ENCODE measurements at regions not wholly inside any gene's neighbourhood (a gene's known extent, or its start where the extent isn't known, plus 50 kb on each side); places are given as distances from the start of the nearest gene placed in this dataset.
"Not testable (repeated sequence)": the region's sequence is repeated elsewhere in the genome, so short reads cannot be mapped to it uniquely, and the experiment has no call there.

DNA sequence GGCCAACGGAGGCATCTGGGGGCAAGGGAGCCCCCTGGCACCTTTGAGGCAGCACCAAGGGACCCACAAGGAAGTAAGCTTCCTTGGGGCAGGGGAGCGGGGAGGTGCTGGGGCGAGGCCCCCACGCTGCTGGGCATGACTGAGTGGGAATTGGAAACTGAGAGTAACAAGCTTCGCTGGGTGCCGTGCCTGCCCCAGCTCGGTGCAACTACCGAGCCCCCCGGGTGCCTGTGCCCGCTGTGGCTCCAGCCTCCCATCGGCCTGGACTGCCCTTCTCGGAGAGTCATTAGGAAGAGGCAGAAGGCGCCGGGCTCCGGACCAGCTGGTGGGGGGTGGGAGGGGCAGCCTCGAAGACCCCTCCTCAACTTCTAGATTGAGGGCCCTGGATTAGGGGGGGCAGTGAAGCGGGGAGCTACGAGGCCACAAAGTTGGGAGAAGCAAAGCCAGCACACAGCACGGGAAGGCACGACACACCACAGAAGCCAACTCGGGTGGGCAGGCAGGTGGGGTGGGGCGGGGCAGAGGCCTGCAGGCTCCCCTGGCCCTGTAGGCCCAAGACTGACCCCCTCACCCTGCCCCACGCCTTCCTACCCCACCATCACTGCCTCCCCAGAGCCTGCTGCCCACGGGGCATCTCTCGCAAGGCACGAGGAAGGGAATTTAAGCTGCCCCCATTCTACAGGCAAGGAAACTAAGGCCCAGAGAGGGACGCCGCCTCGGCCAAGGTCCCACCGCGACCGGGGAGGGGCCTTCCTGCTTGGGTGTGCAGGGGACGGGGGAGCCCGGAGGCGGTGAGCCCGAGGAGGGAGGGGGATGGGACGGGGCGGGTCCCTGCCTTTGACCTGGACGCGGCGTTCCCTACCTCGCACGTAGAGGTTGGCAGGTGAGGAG is 83.2 kb downstream of the PTPRS start:
- no peak for DNase-seq (ENCODE audit: low spot score)

GRCh38 chr19:5255602-5256231 is 84.9 kb downstream of the PTPRS start:
- no peak for DNase-seq (ENCODE audit: low spot score)

DNA sequence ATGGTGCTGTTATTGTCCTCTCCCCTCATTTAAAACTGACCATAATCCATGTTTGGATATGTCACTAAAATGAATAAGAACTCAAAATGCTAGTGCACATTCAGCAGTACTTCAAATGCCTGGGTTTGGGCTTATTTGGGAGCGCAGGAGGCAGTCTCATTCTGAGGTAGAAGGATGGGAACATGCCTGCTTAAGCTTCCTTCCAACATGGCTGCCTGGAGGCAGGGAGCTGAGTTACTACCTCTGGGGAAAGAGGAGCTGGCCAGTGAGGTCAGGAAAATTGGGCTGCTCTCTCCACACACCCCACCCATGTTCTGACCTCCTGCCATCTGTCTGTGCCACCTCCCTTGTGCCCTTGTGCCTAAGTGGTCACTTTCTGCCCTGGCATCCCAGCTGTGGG is 85.7 kb downstream of the PTPRS start:
- no peak for DNase-seq (ENCODE audit: low spot score)

DNA sequence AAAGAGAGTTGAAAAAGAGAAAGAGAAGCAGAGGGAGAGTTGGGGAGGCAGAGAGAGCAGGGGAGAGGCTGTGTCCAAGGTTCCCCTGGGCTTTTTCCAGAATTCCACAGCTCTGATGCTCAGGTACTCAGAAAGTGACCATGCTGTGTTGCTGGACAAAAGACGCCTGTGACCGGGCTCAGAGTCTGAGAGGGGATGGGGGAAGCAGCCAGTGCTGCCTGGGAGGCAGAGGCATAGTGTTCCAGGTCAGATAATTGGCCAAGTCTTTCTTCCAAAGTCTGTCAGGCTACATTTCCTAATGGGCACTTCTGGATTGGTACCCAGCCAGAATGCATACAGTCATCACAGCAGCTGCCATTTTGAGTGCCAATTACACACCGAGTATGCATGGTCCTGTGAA is 86.1 kb downstream of the PTPRS start:
- no peak for DNase-seq (ENCODE audit: low spot score)

- DNase-seq (ENCODE audit: low spot score): no peak
Observed at GRCh38 chr19:5253406-5254110, 87.1 kb downstream of the PTPRS start.

DNA sequence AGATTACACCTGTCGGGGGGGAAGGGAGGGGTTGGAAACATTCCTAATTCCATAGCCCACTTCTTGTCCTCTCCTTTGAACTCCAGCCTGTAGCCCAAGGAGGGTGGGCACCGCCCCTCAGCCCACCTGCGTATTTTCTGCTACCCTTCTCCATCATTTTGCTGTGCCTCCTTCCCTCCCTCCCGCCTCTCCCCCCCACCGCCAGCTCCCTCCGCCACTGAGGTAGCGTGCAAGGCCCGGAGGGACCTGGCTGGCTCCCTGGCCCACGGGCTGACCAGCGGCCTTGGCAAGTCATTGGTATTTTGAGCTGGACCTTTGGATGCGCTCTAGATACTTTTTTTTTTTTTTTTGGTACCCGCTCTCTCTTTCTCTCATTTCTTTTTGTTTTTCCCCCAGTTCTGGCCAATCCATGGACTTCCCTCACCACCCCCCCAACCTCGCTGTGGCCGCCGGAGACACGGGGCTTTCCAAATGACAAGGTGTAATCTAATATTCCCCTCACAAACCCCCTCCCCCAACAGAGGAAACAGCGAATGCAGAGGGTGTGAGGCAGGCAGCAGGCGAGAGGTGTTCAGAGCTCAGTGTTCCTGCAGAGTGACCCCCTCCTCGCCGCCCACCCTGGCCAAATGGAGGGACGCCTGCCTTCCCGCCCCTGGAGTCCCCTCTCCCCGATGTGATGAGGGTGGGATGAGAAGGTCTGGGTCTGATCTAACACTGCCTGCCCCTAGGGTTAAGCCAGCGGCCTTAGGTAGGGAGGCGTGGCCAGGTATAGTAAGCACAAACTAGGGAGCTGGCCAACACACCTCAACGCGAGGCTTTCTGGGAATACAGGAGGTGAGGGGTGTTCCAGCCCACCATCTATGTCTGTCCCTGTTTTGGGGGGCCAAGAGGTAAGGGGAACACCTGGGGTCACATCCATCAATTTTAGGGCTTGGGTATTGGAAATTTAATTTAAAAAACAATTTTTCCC is 89.2 kb downstream of the PTPRS start:
- DNase-seq (ENCODE audit: low spot score): no peak

DNA sequence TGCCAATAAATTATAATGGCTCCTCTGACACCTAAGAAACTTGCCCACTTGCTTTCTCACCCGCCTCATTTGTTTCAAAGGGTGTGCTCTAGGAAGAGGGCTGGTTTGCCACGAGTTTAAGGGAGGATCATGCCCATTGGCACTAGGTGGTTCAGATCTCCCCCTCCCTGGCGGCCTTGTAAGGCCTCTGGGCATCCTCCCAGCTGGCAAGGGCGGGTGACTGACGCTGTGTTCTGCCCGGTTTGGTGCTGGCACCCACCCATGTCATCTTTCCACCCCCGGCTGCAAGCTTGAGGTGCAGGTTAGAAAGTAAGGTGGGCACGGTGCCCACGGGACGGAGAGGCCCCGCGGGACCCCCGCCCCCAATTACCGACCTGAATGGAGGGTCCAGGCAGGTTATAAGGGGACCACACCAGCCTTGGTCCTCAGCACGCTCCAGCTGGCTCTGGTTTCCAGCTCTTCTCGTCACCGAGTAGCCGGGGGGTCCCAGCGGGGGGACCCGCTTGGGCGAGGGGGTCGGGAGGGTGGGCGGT is 90.4 kb downstream of the PTPRS start:
- DNase-seq (ENCODE audit: low spot score): no peak

GRCh38 chr19:5249526-5249925 is 91.1 kb downstream of the PTPRS start:
- no peak for DNase-seq (ENCODE audit: low spot score)

- no peak for DNase-seq (ENCODE audit: low spot score)
Observed at GRCh38 chr19:5247957-5248705, 92.5 kb downstream of the PTPRS start.

DNA sequence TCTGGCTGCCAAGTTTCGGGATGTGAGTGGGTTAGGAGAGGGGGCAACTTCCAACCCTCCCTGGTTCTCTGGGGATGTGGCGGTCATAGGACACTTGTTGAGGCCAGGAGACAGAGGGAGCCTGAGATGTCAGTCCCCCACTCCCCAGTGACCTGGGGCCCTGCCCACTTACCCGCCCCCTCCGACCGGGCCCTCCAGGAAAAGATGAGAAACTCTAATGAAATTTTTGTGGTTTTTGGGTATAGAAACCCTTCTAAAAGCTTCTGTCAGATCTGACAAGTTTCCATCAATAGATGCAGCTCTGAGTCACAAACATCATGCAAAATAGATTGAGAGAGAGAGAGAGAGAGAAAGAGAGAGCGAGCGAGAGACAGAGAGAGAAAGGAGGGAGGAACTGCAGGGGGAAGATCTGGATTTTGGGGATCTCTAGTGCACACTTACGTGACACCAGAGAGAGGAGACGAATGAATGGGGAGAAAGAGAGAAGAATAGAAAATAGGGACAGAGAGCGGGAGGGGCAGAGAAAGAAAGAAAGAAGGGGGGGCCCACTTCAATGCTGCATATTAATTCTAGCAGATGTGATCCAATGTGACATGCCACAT is 94.0 kb downstream of the PTPRS start:
- DNase-seq (ENCODE audit: low spot score): no peak

DNA sequence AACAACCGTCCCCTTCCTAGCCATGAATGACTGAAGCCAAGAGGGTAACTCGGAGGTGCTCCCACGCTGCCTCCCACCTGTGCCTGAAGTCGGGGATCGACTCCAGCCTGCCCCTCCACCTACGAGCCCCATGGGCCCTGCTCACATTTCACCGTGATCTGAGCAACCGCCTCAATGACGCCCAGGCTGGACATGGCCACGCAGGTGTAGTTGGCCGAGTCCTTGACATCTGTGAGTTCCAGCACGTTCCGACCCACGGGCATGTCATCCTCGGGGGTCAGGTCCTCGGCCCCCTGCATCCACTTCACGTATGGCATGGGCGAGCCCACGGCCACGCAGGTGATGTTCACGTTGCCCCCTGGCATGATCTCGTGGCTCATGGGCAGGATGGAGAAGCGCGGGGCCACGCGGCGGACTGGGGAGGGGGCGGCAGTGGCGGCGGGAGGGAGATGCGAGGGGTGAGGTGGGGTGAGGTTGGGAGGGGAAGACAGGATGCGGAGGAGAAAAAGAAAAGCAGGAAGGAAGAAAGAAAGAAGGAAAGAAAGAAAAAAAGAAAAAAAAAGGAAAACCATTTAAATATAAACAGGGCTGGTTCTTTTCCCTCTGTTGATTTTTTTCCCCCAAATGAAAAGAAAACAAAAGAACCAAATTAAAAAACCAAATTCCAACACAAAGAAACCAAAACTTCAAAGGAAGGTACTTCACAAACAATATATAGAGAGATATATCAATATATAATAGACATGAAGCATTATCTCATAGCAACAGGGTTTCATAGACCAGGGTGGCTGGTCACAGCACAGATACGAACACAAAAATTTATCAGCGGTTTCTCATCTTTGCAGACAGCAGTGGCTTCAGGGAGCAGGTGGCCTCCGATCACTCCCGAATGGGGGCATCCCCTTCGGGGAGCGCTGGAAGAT is 94.7 kb downstream of the PTPRS start:
- no peak for DNase-seq (ENCODE audit: low spot score)

GRCh38 chr19:5244351-5244750 is 96.3 kb downstream of the PTPRS start:
- DNase-seq (ENCODE audit: low spot score): no peak

DNA sequence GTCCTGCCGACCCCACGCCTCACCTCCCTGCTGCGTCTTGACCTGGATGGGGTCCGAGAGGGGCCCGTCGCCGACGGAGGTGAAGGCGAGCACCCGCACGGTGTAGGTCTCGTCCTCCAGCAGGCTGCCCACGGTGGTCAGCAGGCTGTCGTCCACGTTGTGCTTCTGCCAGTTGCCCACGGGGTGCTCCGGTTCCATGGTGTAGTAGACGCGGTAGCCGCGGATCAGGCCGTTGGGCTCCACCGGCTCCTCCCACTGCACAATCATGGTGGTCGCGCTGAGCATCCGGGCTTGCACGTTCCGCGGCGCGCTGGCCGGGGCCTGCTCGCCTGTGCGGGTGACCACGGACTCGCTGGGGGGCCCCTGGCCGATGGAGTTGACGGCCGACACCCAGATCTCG is 96.7 kb downstream of the PTPRS start:
- DNase-seq (ENCODE audit: low spot score): no peak

DNA sequence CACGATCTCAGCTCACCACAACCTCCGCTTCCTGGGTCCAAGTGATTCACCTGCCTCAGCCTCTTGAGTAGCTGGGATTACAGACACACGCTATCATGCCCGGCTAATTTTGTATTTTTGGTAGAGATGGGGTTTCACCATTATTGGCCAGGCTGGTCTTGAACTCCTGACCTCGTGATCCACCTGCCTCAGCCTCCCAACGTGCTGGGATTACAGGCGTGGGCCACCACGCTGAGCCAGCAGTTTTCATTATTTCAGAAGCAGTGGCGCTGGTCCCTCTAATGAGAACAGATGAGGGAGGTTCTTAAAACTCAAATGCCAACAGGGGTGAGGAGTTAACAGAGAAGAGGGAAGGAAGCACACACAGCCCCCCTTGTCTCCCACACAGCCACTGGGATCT is 98.7 kb downstream of the PTPRS start:
- DNase-seq (ENCODE audit: low spot score): not testable (repeated sequence)

DNA sequence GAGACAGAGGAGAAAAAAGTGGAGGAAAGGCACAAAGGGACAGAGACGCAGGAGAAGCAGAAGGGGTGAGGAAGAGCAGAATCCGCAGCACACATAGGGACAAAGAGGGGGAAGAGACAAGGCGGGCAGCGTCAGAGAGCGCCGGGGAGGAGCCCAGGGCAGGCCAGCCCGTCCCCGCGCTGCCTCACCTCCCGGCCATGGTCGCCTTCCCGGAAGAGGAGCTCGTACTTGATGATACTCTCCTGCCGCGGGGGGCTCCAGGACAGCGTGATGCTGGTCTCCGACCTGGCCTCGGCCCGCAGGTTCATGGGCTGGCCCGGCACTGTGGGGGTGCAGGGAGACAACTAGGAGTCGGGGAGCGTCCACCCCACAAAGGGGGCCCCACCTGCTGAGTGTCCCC is 100.6 kb downstream of the PTPRS start:
- peak; percentile 63 for DNase-seq (ENCODE audit: low spot score)

GRCh38 chr19:5238700-5239099 is 101.9 kb downstream of the PTPRS start:
- DNase-seq (ENCODE audit: low spot score): no peak

DNA sequence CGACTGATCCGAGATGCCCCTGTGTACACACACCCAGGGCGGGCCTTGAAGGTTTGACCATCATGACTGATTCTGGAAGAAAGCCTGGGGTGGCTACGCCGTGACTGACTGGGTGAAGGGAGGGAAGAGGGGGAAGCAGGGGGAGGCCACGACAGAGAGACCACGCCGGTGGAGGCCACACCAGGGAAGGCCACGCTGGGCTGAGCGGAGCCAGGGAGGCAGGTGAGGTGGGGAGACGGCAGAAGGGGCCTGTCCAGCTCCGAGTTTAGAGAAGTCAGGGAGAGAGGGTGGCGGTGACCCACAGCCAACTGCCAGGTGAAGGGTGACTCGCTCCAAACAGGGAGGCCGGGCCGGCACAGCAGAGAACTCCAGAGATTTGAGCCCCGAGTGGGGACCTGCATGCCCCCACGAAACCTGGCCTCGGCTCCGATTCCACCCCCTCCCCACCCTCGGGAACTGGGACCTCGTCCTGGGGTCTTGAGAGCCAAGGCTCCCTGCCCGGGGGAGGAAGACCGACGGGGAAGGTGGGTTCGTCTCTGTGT is 102.6 kb downstream of the PTPRS start:
- DNase-seq (ENCODE audit: low spot score): no peak

- no peak for DNase-seq (ENCODE audit: low spot score)
Observed at GRCh38 chr19:5237190-5237780, 103.3 kb downstream of the PTPRS start.
